ENCODE measurements at regions not wholly inside any gene's neighbourhood (a gene's known extent, or its start where the extent isn't known, plus 50 kb on each side); places are given as distances from the start of the nearest gene placed in this dataset.

GRCh38 chr3:34686541-34686940 lies 888.1 kb downstream of the PDCD6IP start:
- H3K4me3 ChIP-seq (ENCODE audit: low read length): no peak overlapping the region
- no peak for DNase-seq (ENCODE audit: low read depth)
- TF ChIP-seq CTCF (conservative IDR thresholded peaks at IDR 0.05; ENCODE audit: low read depth, low read length): no peak

- no peak overlapping the region for H3K4me3 ChIP-seq (ENCODE audit: low read length)
- no peak for TF ChIP-seq CTCF (conservative IDR thresholded peaks at IDR 0.05; ENCODE audit: low read depth, low read length)
- DNase-seq (ENCODE audit: low read depth): no peak
Measured at GRCh38 chr3:34687671-34688070, 889.2 kb downstream of the PDCD6IP start.

- no peak for TF ChIP-seq CTCF (conservative IDR thresholded peaks at IDR 0.05; ENCODE audit: low read depth, low read length)
- DNase-seq (ENCODE audit: low read depth): no peak
- H3K4me3 ChIP-seq (ENCODE audit: low read length): no peak overlapping the region
Measured at GRCh38 chr3:34696831-34697230, 898.4 kb downstream of the PDCD6IP start.

- H3K4me3 ChIP-seq (ENCODE audit: low read length): no peak overlapping the region
- DNase-seq (ENCODE audit: low read depth): no peak
- no peak for TF ChIP-seq CTCF (conservative IDR thresholded peaks at IDR 0.05; ENCODE audit: low read depth, low read length)
Measured at GRCh38 chr3:34703053-34703452, 904.6 kb downstream of the PDCD6IP start.

GRCh38 chr3:34724916-34725499 lies 914.3 kb upstream of the ARPP21 start:
- no peak for DNase-seq (ENCODE audit: low read depth)
- H3K4me3 ChIP-seq (ENCODE audit: low read length): no peak overlapping the region
- no peak for TF ChIP-seq CTCF (conservative IDR thresholded peaks at IDR 0.05; ENCODE audit: low read depth, low read length)

GRCh38 chr3:34725774-34726173 lies 913.6 kb upstream of the ARPP21 start:
- no peak for TF ChIP-seq CTCF (conservative IDR thresholded peaks at IDR 0.05; ENCODE audit: low read depth, low read length)
- H3K4me3 ChIP-seq (ENCODE audit: low read length): no peak overlapping the region
- peak; percentile 72 for DNase-seq (ENCODE audit: low read depth)

GRCh38 chr3:34727700-34728099 lies 911.6 kb upstream of the ARPP21 start:
- no peak for TF ChIP-seq CTCF (conservative IDR thresholded peaks at IDR 0.05; ENCODE audit: low read depth, low read length)
- no peak for DNase-seq (ENCODE audit: low read depth)
- no peak overlapping the region for H3K4me3 ChIP-seq (ENCODE audit: low read length)

Data from retinal pigment epithelial cell (primary cell).